HL-60 (cell line): ENCODE measurements at regions not wholly inside any gene's neighbourhood (a gene's known extent, or its start where the extent isn't known, plus 50 kb on each side); places are given as distances from the start of the nearest gene placed in this dataset.

ENCODE experiments used
- CTCF ChIP-seq: IDR thresholded peaks from one replicate; pipeline ENCODE4 v1.5.1; 2011; ENCODE audit warnings: low read length, control low read depth, inconsistent platforms; ENCODE audit not compliant: insufficient read depth
- REST ChIP-seq: IDR thresholded peaks from 2 replicates; pipeline ENCODE4 v1.6.1; 2012; ENCODE audit warnings: low read depth; ENCODE audit not compliant: insufficient replicate concordance

GRCh38 chr5:162806195-162806594, 631.2 kb upstream of the CCNG1 start:
- TF ChIP-seq CTCF (no peak), REST (no peak)
